CD4-positive, alpha-beta memory T cell (primary cell): ENCODE measurements at regions not wholly inside any gene's neighbourhood (a gene's known extent, or its start where the extent isn't known, plus 50 kb on each side); places are given as distances from the start of the nearest gene placed in this dataset.

Experiments
- CTCF ChIA-PET: fragments of 350-600 bp; sonication (Branson Sonifier 250); formaldehyde crosslinking; loops from one replicate; lab custom pipeline; 2021; ENCODE audit warnings: inconsistent platforms; ENCODE audit not compliant: partially characterized antibody; lab: Charles Lee
- POLR2A ChIA-PET: fragments of 350-600 bp; sonication (Branson Sonifier 250); formaldehyde crosslinking; loops from one replicate; lab custom pipeline; 2021; ENCODE audit not compliant: partially characterized antibody; lab: Charles Lee
- DNase-seq, 5 donors: peaks; one replicate each; pipeline versions ENCODE4 v3.0.0 to v3.0.0-alpha.2; 2020 to 2022; ENCODE audit warnings: mixed read lengths in 1 of 5
- H3K27ac ChIP-seq: one replicate; pipeline ENCODE4 v1.7.0; 2013; ENCODE audit warnings: low read depth, low read length
- H3K27me3 ChIP-seq: 2 replicates; pipeline ENCODE4 v1.7.0; 2013; ENCODE audit warnings: mild to moderate bottlenecking, low read length, moderate library complexity; ENCODE audit not compliant: insufficient read depth
- H3K36me3 ChIP-seq: 2 replicates; pipeline ENCODE4 v1.7.0; 2013; ENCODE audit warnings: mild to moderate bottlenecking, low read length, moderate library complexity; ENCODE audit not compliant: insufficient read depth
- H3K4me1 ChIP-seq: 2 replicates; pipeline ENCODE4 v1.7.0; 2013; ENCODE audit warnings: mild to moderate bottlenecking, low read length, moderate library complexity; ENCODE audit not compliant: insufficient read depth
- H3K4me3 ChIP-seq, 2 donors: one replicate each; pipeline ENCODE4 v1.7.0; 2013; ENCODE audit warnings: low read length in 2 of 2, mild to moderate bottlenecking in 1 of 2
- H3K9me3 ChIP-seq, 2 donors: one replicate each; pipeline ENCODE4 v1.7.0; 2013; ENCODE audit warnings: low read length in 2 of 2, control low read depth in 1 of 2; ENCODE audit not compliant: control insufficient read depth in 1 of 2
- H3K27ac Mint-ChIP-seq, 7 donors: one replicate each; pipeline ENCODE4 v1.8.0; 2020 to 2021; ENCODE audit warnings: mixed read lengths in 7 of 7, mild to moderate bottlenecking in 6 of 7, inconsistent platforms in 3 of 7, moderate library complexity in 3 of 7
- H3K27me3 Mint-ChIP-seq, 2 donors: one replicate each; pipeline ENCODE4 v1.8.0; 2020 to 2021; ENCODE audit warnings: mixed read lengths in 2 of 2
- H3K36me3 Mint-ChIP-seq, 2 donors: one replicate each; pipeline ENCODE4 v1.8.0; 2020 to 2021; ENCODE audit warnings: mixed read lengths in 2 of 2, inconsistent platforms in 1 of 2, mild to moderate bottlenecking in 1 of 2
- H3K4me1 Mint-ChIP-seq, 4 donors: one replicate each; pipeline ENCODE4 v1.8.0; 2020 to 2021; ENCODE audit warnings: mixed read lengths in 4 of 4, mild to moderate bottlenecking in 1 of 4
- H3K4me3 Mint-ChIP-seq, 8 donors: one replicate each; pipeline ENCODE4 v1.8.0; 2020 to 2021; ENCODE audit warnings: mixed read lengths in 8 of 8, mild to moderate bottlenecking in 7 of 8, moderate library complexity in 6 of 8, inconsistent platforms in 3 of 8
- H3K9me3 Mint-ChIP-seq, 8 donors: one replicate each; pipeline ENCODE4 v1.8.0; 2020 to 2021; ENCODE audit warnings: mixed read lengths in 8 of 8, mild to moderate bottlenecking in 5 of 8, inconsistent platforms in 3 of 8, moderate library complexity in 1 of 8
- intact Hi-C: fragments of 100-400 bp; cut with micrococcal nuclease; formaldehyde crosslinking; loops from one replicate; pipeline ENCODE4 v1.15.1; 2023

GRCh38 chr7:31398815-31399214, 58.3 kb upstream of the NEUROD6 start:
- Histone ChIP-seq H3K27ac (no peak overlapping the region), H3K4me1 (no peaks in the 10 kb centered on the region), H3K9me3 (no peaks in the 10 kb centered on the region), H3K4me3 (no peak overlapping the region), H3K36me3 (no peaks in the 10 kb centered on the region), H3K27me3 (no peaks in the 10 kb centered on the region)
- Mint-ChIP-seq H3K9me3 (peaks cover 0 to 3% (median 0%) of the 10 kb centered on the region in 8 donors), H3K27me3 (no peaks in the 10 kb centered on the region), H3K36me3 (no peaks in the 10 kb centered on the region), H3K27ac (no peak overlapping the region), H3K4me1 (no peaks in the 10 kb centered on the region), H3K4me3 (no peak overlapping the region)
- ChIA-PET POLR2A (no interaction called here), CTCF (no interaction called here)
- intact Hi-C loops, result no loop called here
- DNase-seq, result no peak

- DNase-seq, result no peak
- H3K36me3 ChIP-seq, result no peaks in the 10 kb centered on the region
- H3K4me3 ChIP-seq, result no peak overlapping the region
- no peaks in the 10 kb centered on the region for H3K27me3 ChIP-seq
- no peaks in the 10 kb centered on the region for H3K9me3 ChIP-seq
- H3K27ac ChIP-seq, result no peak overlapping the region
- Mint-ChIP-seq H3K27me3 (no peaks in the 10 kb centered on the region), H3K27ac (no peak overlapping the region), H3K4me3 (no peak overlapping the region), H3K9me3 (peaks cover 2 to 11% (median 4%) of the 10 kb centered on the region in 8 donors), H3K36me3 (no peaks in the 10 kb centered on the region), H3K4me1 (no peaks in the 10 kb centered on the region)
- intact Hi-C loops, result no loop called here
- ChIA-PET POLR2A (no interaction called here), CTCF (no interaction called here)
- no peaks in the 10 kb centered on the region for H3K4me1 ChIP-seq
Observed at GRCh38 chr7:31407178-31407676, 66.7 kb upstream of the NEUROD6 start.

- no peak for DNase-seq
- intact Hi-C loops, result no loop called here
- no peak overlapping the region for H3K4me3 ChIP-seq
- no peaks in the 10 kb centered on the region for H3K9me3 ChIP-seq
- ChIA-PET CTCF (no interaction called here), POLR2A (no interaction called here)
- peaks cover 2 to 11% (median 5%) of the 10 kb centered on the region in 8 donors for H3K9me3 Mint-ChIP-seq
- H3K27me3 Mint-ChIP-seq, result no peaks in the 10 kb centered on the region
- H3K4me3 Mint-ChIP-seq, result no peak overlapping the region
- H3K4me1 ChIP-seq, result no peaks in the 10 kb centered on the region
- H3K36me3 ChIP-seq, result no peaks in the 10 kb centered on the region
- no peaks in the 10 kb centered on the region for H3K36me3 Mint-ChIP-seq
- H3K27me3 ChIP-seq, result no peaks in the 10 kb centered on the region
- H3K27ac ChIP-seq, result no peak overlapping the region
- H3K27ac Mint-ChIP-seq, result no peak overlapping the region
- H3K4me1 Mint-ChIP-seq, result no peaks in the 10 kb centered on the region
Observed at GRCh38 chr7:31408140-31408729, 67.7 kb upstream of the NEUROD6 start.

DNA sequence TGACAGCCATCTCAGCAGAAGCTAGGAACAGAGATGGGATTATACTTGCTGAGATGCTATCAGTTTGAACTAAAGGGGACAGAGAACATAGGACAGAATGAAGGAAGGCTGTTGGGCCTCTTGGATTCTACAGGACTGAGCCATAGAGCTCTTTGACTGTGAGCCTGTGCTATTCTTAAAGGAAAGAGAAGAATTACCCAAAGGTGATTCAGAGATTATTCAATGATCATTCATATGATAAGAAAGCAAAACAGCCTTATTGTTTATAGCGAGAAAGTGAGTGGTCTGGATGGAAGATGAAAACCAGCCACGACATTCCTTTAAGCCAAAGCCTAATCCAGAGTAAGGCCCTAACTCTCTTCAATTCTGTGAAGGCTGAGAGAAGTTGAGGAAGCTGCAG, 69.7 kb upstream of the NEUROD6 start:
- Histone ChIP-seq H3K27me3 (no peaks in the 10 kb centered on the region), H3K4me3 (no peak overlapping the region), H3K36me3 (no peaks in the 10 kb centered on the region), H3K9me3 (no peaks in the 10 kb centered on the region), H3K4me1 (no peaks in the 10 kb centered on the region), H3K27ac (no peak overlapping the region)
- intact Hi-C loops, result no loop called here
- Mint-ChIP-seq H3K36me3 (no peaks in the 10 kb centered on the region), H3K4me1 (no peaks in the 10 kb centered on the region), H3K27ac (no peak overlapping the region), H3K27me3 (no peaks in the 10 kb centered on the region), H3K9me3 (peaks cover 0 to 11% (median 5%) of the 10 kb centered on the region in 8 donors), H3K4me3 (no peak overlapping the region)
- POLR2A ChIA-PET, result no interaction called here
- CTCF ChIA-PET, result no interaction called here
- DNase-seq, result no peak

- Mint-ChIP-seq H3K27me3 (no peaks in the 10 kb centered on the region), H3K4me3 (no peak overlapping the region), H3K4me1 (no peaks in the 10 kb centered on the region), H3K36me3 (no peaks in the 10 kb centered on the region), H3K27ac (no peak overlapping the region), H3K9me3 (peaks cover 0 to 11% (median 4%) of the 10 kb centered on the region in 8 donors)
- Histone ChIP-seq H3K9me3 (no peaks in the 10 kb centered on the region), H3K27ac (no peak overlapping the region), H3K4me1 (no peaks in the 10 kb centered on the region), H3K36me3 (no peaks in the 10 kb centered on the region), H3K4me3 (no peak overlapping the region), H3K27me3 (no peaks in the 10 kb centered on the region)
- ChIA-PET CTCF (no interaction called here), POLR2A (no interaction called here)
- DNase-seq, result no peak
- intact Hi-C loops, result no loop called here
Observed at GRCh38 chr7:31411416-31411815, 70.9 kb upstream of the NEUROD6 start.

GRCh38 chr7:31413766-31414165, 73.2 kb upstream of the NEUROD6 start:
- Histone ChIP-seq H3K9me3 (no peaks in the 10 kb centered on the region), H3K27me3 (no peaks in the 10 kb centered on the region), H3K4me1 (no peaks in the 10 kb centered on the region), H3K36me3 (no peaks in the 10 kb centered on the region), H3K27ac (no peak overlapping the region), H3K4me3 (no peak overlapping the region)
- CTCF ChIA-PET, result interaction anchor here (0.8 to 1.1 kb wide), 2 partner anchors 8 to 30 kb away, joined by 3 read pairs; no protein-coding TSS in a partner anchor
- Mint-ChIP-seq H3K4me3 (no peak overlapping the region), H3K36me3 (no peaks in the 10 kb centered on the region), H3K27ac (no peak overlapping the region), H3K4me1 (no peaks in the 10 kb centered on the region), H3K9me3 (peaks cover 0 to 11% (median 4%) of the 10 kb centered on the region in 8 donors), H3K27me3 (no peaks in the 10 kb centered on the region)
- DNase-seq, result no peak
- POLR2A ChIA-PET, result no interaction called here
- intact Hi-C loops, result no loop called here

DNA sequence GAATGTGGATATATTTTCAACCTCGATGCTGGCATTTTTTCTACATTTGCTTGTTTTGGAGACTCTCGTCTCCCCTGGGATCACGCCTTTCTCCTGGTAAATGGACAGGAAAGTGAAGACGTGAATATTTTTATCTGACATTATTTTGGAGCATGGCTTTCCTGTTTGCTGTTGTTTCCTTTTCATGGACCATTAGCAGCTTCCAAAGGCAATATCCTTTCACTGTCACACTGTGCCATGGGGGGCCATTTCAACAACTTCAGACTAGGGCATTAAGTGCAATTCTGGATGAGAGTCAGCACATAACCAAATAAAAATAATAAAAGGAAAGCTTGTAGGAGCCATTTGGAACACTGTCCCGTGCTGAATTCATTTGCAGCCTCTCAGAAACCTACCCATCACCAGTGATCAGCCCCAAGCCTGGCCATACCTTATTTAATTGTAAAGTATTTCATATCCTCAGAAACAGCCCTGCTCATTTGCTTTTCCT, 75.9 kb upstream of the NEUROD6 start:
- ChIA-PET POLR2A (no interaction called here), CTCF (no interaction called here)
- no peak overlapping the region for H3K27ac ChIP-seq
- peaks cover 0 to 6% (median 2%) of the 10 kb centered on the region in 8 donors for H3K9me3 Mint-ChIP-seq
- no peaks in the 10 kb centered on the region for H3K4me1 Mint-ChIP-seq
- no peak overlapping the region for H3K4me3 ChIP-seq
- no peak for DNase-seq
- no peaks in the 10 kb centered on the region for H3K27me3 ChIP-seq
- no peaks in the 10 kb centered on the region for H3K36me3 Mint-ChIP-seq
- no peak overlapping the region for H3K27ac Mint-ChIP-seq
- no peaks in the 10 kb centered on the region for H3K36me3 ChIP-seq
- H3K4me3 Mint-ChIP-seq, result no peak overlapping the region
- intact Hi-C loops, result no loop called here
- H3K27me3 Mint-ChIP-seq, result no peaks in the 10 kb centered on the region
- no peaks in the 10 kb centered on the region for H3K4me1 ChIP-seq
- no peaks in the 10 kb centered on the region for H3K9me3 ChIP-seq
